ENCODE measurements at regions not wholly inside any gene's neighbourhood (a gene's known extent, or its start where the extent isn't known, plus 50 kb on each side); places are given as distances from the start of the nearest gene placed in this dataset.

DNA sequence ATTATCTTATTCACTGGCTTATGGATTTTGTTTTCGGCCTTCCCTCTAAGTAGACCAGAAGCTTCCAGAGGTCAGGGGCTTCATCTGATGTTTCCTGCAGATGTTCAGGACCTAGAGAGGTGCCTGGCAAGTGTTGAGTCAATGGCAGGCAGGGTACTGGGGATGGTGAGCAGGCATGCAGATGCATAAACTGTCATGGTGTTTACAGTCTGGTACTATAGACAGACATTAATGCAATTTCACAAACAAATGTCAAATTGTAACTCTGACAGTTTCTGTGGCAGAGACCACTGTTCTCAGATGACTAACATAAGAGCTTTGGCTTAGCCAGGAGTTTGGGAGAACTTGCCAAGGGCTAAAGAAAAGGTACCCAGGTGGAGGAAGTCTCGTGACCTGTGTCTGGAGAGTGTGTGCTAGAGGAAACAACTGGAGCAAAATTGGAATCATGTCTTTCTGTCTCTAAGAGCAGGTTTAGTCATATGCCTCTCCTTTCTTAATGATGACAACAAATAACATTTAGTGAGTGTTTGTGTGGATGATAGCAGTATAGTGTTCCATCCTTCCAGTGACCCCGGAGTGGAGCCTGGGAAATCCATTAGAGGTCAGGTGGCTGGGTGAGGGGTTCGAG lies 53.7 kb upstream of the TRAK1 start:
- H3K27ac ChIP-seq = peak overlapping the region; percentile 67 to 81
- H3K36me3 ChIP-seq = no peaks in the 10 kb centered on the region
- peaks cover 8 to 44% of the 10 kb centered on the region in 2 donors for H3K4me1 ChIP-seq
- intact Hi-C loops (cut with DNase I) = loop anchor here (2.0 kb wide), 1 partner anchor 25 kb away; no protein-coding TSS in a partner anchor
- H3K27me3 ChIP-seq = no peaks in the 10 kb centered on the region
- TF ChIP-seq, protein P1, sequence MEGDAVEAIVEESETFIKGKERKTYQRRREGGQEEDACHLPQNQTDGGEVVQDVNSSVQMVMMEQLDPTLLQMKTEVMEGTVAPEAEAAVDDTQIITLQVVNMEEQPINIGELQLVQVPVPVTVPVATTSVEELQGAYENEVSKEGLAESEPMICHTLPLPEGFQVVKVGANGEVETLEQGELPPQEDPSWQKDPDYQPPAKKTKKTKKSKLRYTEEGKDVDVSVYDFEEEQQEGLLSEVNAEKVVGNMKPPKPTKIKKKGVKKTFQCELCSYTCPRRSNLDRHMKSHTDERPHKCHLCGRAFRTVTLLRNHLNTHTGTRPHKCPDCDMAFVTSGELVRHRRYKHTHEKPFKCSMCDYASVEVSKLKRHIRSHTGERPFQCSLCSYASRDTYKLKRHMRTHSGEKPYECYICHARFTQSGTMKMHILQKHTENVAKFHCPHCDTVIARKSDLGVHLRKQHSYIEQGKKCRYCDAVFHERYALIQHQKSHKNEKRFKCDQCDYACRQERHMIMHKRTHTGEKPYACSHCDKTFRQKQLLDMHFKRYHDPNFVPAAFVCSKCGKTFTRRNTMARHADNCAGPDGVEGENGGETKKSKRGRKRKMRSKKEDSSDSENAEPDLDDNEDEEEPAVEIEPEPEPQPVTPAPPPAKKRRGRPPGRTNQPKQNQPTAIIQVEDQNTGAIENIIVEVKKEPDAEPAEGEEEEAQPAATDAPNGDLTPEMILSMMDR (IDR thresholded peaks at IDR 0.05) = no peak
- H3K4me3 ChIP-seq = no peak overlapping the region
- DNase-seq (ENCODE audit: low spot score in 2 of 2) = no peak
- no peaks in the 10 kb centered on the region for H3K9me3 ChIP-seq

- Histone ChIP-seq H3K36me3 (no peaks in the 10 kb centered on the region), H3K27ac (peak overlapping the region; percentile 67 to 81), H3K27me3 (no peaks in the 10 kb centered on the region), H3K4me3 (no peak overlapping the region), H3K4me1 (peaks cover 15 to 53% of the 10 kb centered on the region in 2 donors), H3K9me3 (no peaks in the 10 kb centered on the region)
- intact Hi-C loops (cut with DNase I) = loop anchor here (2.0 kb wide), 1 partner anchor 24 kb away; no protein-coding TSS in a partner anchor
- TF ChIP-seq, protein P1 (IDR thresholded peaks at IDR 0.05) = no peak
- peak in 1 of 2 donors; percentile 80 for DNase-seq (ENCODE audit: low spot score in 2 of 2)
These were observed 54.7 kb upstream of the TRAK1 start for GRCh38 chr3:42036483-42036823.

DNA sequence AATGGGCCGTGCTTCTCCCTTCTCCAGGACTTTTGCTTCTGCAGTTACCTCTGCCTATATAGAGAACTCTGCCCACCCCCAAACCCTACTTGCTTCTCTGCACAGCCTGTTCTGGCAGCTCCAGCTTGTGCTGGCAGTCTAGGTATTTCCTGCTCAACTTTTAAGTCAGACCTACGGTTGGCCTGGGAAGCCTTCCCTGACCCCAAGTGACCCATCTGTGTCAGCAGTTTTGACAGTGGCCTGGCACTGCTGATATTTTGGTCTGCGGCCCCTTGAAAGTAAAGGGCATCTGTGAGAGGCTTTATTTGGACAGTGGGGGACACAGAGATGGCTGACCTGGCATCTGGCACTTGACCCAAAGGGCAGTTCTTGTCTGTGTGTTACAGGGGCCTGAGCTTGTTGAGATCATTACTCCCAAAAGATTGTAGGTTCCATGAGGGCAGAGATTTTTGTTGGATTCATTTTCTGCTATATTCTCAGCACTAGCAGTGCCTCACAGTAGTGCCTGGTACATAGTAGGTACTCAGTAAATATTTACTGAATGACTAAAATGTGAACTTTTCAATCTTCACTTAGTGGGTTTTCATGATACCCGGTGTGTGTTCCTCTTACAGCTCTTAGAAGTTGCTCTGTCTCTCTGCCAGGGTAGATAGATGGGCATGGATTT lies 55.2 kb upstream of the TRAK1 start:
- peak overlapping the region; percentile 67 to 81 for H3K27ac ChIP-seq
- no peaks in the 10 kb centered on the region for H3K9me3 ChIP-seq
- no peak overlapping the region for H3K4me3 ChIP-seq
- no peaks in the 10 kb centered on the region for H3K27me3 ChIP-seq
- no peaks in the 10 kb centered on the region for H3K36me3 ChIP-seq
- intact Hi-C loops (cut with DNase I) = loop anchor here (2.0 kb wide), 1 partner anchor 23 kb away; no protein-coding TSS in a partner anchor
- H3K4me1 ChIP-seq = peaks cover 15 to 53% of the 10 kb centered on the region in 2 donors
- TF ChIP-seq, protein P1 (IDR thresholded peaks at IDR 0.05) = no peak
- no peak for DNase-seq (ENCODE audit: low spot score in 2 of 2)

GRCh38 chr3:42035007-42035406 lies 56.1 kb upstream of the TRAK1 start:
- no peaks in the 10 kb centered on the region for H3K36me3 ChIP-seq
- TF ChIP-seq, protein P1 (IDR thresholded peaks at IDR 0.05) = no peak
- peaks cover 15 to 53% of the 10 kb centered on the region in 2 donors for H3K4me1 ChIP-seq
- intact Hi-C loops (cut with DNase I) = no loop called here
- no peak overlapping the region for H3K4me3 ChIP-seq
- H3K27me3 ChIP-seq = no peaks in the 10 kb centered on the region
- H3K9me3 ChIP-seq = no peaks in the 10 kb centered on the region
- H3K27ac ChIP-seq = peak overlapping the region; percentile 67 to 81
- DNase-seq (ENCODE audit: low spot score in 2 of 2) = no peak

- no peaks in the 10 kb centered on the region for H3K27me3 ChIP-seq
- no peak for DNase-seq (ENCODE audit: low spot score in 2 of 2)
- peaks cover 15 to 53% of the 10 kb centered on the region in 2 donors for H3K4me1 ChIP-seq
- H3K4me3 ChIP-seq = no peak overlapping the region
- intact Hi-C loops (cut with DNase I) = no loop called here
- H3K36me3 ChIP-seq = no peaks in the 10 kb centered on the region
- H3K27ac ChIP-seq = peak overlapping the region; percentile 67 to 81
- TF ChIP-seq, protein P1 (IDR thresholded peaks at IDR 0.05) = no peak
- no peaks in the 10 kb centered on the region for H3K9me3 ChIP-seq
These were observed 57.4 kb upstream of the TRAK1 start for GRCh38 chr3:42033741-42034140.
